ACHN (cell line): ENCODE measurements at regions not wholly inside any gene's neighbourhood (a gene's known extent, or its start where the extent isn't known, plus 50 kb on each side); places are given as distances from the start of the nearest gene placed in this dataset.
"Not testable (repeated sequence)": the region's sequence is repeated elsewhere in the genome, so short reads cannot be mapped to it uniquely, and the experiment has no call there.

ENCODE experiments used
- DNase-seq: peaks from one replicate; pipeline ENCODE4 v3.0.0-alpha.2; 2015
- in situ Hi-C: cut with HindIII; loops from 2 replicates; pipeline ENCODE4 v1.10.0; 2017; ENCODE audit warnings: low sequenced_read_pairs, low pct_ligation_motif_present, low pct_unique_long_range_greater_than_20kb

DNA sequence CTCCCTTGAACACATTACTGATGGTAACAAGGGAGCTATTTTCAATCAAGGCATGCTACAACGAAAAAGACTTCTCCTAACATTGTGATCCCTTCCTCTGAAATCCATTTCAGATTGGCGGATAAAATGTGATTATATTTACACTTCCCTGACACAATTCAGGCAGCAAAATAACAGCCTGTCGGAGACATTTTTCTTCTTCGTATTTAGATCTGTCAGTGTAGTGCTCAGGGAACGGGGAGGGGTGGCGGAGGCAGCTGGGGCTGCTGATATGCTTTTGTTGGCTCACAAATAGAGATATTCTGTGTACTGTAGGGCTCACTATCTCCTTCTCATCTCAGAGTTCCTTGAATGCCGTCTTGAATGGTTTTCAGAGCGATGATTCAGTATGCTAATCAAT lies 1261.7 kb upstream of the AUTS2 start:
- in situ Hi-C loops = no loop called here

DNA sequence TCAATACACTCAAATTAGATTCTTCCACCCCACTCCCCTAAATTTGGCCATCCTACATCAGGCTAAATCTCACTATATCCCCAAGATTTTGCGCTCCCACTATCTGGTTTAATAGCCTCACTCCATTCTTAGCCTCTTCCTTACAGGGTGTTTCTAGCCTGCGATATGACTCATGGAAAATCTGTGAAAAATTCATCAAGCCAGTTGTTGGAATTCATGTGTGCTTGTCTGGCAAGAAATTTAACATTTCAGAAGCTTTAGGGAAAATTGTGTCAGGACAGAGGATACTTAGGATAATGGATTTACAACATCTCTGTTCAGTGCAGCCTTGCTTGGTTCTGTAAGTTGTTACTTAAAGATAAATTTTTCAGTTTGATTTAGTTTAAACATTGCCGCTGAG lies 1249.9 kb upstream of the AUTS2 start:
- DNase-seq = no peak
- in situ Hi-C loops = no loop called here

More for the DNA sequence above, 1261.7 kb upstream of the AUTS2 start:
- DNase-seq = no peak

DNA sequence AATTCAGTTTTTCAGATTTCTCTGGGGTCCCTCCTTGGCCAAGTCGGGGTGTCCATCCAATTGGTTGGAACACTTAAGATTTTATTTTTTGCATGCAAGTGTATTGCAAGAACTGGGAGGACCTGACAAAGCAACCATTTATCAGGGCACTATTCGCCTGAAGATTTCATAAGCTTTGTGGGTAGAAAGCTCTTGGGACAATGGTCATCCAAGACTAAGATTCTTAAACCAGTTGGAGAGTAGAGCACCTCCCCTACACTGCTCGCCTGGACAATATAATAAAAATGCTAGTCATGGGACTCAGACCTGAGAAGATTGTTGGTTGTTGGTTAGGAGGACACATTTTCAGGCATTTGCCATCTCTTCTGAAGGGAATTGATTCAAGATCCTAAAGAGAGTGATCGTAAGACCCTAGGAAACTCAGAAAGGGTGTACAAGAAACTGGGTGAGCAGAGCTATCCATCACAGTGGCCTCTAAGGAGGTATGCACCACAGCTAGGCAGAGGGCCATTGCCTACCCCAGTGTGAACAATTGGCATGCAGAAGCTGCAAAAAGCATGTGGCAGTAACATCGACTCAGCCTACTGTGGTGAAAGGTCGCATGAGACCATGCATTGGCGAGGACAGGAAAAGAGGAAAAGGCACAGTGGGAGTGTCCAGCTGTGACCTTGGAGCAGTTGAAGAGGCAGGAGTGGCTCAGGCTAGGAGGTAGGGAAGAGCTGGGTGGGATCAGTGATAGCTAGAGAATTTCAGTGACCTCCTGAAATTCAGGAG lies 1235.3 kb upstream of the AUTS2 start:
- in situ Hi-C loops = no loop called here

DNA sequence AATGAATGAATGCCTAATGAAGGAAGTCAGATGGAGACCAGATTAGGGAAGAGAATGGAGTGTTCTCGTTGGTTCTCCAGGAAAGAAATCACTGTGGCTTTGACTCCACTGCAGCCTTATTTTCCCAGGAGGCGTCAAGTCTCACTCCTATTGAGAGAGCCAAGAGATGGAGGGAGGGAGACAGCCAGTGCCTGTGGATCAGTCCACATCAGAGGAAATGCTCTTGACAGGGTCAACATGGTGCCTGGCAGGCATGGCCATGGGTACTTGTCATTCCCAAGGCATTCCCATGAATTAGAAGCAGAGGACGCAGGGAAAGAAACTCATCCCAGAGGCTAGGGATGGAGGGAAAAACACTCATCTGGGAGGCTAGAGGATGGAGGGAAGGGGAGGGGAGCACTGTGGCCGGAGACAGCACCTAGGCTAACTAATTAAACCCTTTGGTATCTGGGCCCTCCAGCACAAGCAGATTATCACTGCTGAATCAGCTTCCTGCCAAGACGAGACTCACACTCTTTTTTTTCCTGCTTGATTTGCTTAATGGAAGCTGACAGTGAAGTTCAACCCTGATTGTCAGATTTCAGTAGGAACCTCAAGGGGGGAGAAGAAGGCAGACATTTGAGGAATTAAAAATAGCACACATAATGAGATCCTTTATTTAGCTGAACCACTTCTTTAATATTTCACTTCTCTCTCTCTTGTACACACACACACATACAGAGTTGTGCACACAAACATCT lies 1233.2 kb upstream of the AUTS2 start:
- in situ Hi-C loops = no loop called here
- DNase-seq = no peak

More for the DNA sequence above, 1235.3 kb upstream of the AUTS2 start:
- no peak for DNase-seq

DNA sequence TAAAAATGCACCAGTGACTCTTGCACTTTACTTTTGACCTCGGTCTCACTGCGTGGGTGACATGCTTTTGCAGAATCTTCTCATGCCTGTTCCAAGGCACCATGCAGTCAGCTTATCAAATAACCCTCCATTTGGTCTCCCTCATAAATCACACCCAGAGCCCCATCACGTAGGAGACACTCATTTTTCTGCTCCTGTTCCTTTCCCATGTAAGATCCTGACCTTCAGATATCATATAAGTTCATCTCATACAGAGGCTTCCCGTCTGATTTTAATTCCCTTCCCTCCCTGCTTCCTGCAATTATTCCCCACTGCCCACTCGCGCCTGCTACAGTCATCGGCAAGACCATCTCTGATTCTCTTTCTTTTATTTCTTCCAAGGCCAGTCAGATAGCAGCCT lies 1226.3 kb upstream of the AUTS2 start:
- in situ Hi-C loops = no loop called here
- no peak for DNase-seq

DNA sequence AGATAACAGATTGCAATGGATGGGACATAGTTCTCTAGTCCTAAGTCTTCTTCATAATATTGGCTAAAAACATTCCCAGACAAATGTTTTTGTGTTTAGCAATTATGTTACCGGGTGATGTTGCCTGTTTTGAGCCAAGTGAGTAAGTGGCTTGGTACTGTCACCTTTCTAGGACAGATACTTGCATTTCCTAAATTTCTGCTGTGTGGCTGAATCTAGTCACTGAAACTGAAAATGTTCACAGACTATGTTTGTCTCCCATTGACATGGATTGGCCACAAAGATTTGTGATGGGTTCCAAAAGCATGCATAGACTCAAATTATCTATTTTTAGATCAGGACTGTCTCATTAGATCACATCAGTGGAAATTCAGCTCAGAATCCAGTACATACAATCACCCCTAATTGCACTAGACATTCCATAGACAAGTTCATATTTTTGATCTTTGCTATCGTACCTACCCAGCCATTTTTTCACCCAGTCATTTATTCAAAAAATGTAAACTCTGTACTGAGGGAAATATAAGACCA lies 1222.1 kb upstream of the AUTS2 start:
- DNase-seq = no peak
- in situ Hi-C loops = no loop called here

DNA sequence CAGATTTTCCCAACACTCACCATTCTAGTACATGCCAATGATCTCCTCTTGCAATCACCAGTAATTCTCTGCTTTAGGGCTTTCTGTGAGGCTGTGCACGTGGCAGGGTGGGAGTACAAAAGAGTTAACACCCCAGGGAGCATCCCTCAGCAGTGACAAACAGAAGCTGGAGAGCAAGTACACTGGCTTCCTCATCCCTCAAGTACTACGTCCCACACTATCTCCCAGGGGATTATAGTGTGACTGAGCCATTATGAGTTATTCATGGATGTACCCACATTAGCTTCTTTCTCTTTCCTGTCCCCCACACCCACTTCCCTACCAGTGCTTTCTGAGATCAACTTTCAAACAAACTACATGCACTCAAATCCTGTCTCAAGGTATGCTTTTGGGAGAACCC lies 1216.5 kb upstream of the AUTS2 start:
- no peak for DNase-seq
- in situ Hi-C loops = no loop called here

DNA sequence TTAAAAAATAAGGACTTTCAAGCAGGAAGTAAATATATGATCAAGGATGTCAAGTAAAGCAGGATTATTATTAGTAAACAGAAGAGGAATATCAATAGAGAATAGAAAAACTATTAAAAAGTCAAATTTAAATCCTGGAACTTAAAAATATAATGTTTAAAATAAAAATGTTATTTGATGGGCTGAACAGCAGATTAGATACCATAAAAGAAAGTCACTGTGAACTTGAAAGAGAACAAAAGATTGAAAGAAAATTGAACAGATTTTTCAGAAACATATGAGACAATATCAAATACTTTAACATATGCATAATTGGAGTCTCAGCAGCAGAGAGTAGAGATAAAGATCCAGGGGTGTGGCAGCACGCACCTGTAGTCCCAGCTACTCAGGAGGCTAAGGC lies 1213.7 kb upstream of the AUTS2 start:
- in situ Hi-C loops = no loop called here
- no peak for DNase-seq

DNA sequence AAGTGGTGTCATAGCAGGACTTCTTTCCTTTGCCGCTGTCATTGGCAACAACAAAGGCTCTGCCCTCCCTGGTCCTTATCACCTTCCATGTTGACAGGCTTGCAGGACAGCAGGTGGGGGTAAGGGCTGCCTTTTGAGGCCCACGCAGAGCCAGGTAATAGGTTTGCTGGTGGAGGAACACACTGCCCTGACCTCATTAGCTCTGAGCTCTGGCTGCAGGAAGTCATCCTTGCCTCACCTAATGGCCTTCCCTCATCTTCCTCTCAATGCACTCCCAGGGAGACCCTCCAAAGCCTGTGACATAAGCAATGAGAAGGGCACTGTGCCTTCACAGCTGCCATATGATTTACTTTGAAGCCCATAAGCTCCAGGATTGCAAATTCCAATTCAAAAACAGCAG lies 1205.2 kb upstream of the AUTS2 start:
- in situ Hi-C loops = no loop called here
- no peak for DNase-seq

DNA sequence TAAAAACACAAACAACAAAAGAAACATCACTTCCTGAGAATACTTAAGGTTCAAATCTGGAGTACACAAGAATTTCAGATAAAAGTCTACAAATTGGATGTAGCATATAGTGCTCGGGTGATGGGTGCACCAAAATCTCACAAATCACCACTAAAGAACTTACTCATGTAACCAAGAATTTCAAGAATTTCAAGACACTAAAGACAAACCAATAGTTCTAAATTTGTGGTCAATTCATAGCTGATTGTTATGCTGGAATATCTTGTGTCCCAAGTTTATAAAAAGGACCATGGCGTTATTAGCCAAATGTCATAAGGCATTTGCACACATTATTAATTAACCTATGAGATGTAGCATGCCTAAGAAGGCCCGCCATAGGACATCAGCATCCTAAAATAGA lies 1204.1 kb upstream of the AUTS2 start:
- DNase-seq = no peak
- in situ Hi-C loops = no loop called here

DNA sequence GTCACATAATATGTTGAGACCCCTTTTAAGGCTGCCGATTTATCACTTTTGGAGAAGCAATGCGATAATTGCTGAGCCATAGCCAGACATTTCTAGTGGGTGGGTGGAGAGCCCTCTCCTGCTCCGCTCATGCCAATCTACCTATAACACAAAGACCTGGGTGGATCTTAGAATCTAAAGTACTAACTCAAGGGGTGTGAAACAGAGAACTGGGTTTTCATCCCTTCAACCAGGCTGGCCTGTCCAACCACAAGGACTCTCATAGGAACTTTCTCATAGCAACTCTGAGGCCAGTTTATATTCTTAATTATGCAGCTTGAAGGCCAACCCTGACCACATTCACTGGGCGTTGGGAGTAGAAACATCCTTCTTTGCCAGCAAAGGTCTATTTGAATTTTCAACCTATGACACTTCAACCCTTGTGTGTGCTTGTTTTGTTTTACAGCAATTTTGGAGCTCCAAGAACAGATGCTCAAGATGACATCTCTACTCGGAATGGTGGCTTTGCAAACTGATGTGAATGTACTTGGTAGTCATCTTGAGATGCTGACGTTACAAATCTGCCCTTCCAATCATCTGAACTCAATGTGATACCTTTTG lies 1198.2 kb upstream of the AUTS2 start:
- DNase-seq = no peak
- in situ Hi-C loops = no loop called here

DNA sequence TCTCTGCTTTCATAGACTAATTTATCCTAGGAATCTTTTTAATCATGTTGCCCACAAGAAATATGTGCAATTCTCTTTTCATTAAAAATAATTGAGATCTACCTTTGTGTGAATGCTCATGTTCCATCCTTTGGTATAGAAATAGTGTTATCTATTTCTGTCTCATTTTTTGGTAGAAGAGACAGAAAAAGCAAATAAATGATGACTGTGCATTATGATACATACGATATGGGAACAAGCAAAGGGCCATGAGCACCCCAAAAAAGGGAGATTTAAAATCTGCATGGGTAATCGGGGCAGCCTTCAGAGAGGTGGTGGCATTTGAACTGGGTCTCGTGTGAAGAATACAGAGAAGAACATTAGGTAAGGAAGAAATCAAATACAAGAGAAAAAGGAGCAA lies 1197.5 kb upstream of the AUTS2 start:
- no peak for DNase-seq
- in situ Hi-C loops = no loop called here

DNA sequence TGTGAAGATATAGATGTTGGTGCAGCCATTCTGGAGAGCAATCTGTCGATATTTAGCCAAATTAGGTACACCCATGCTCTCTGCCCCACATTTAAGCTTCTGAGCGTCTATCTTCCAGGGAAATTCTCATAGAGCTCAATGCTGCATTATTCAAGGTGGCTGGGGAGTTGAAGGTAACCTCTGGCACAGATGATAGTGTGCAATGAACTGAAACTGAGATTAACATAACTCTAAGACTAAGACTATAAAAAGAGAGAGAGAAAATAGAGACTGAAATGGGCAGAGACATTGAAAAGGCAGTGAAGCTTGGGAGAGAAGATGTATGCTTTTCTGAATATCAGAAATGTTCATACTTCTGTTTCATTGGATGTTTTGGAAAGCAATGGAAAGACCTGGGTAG lies 1197.0 kb upstream of the AUTS2 start:
- in situ Hi-C loops = no loop called here
- no peak for DNase-seq

DNA sequence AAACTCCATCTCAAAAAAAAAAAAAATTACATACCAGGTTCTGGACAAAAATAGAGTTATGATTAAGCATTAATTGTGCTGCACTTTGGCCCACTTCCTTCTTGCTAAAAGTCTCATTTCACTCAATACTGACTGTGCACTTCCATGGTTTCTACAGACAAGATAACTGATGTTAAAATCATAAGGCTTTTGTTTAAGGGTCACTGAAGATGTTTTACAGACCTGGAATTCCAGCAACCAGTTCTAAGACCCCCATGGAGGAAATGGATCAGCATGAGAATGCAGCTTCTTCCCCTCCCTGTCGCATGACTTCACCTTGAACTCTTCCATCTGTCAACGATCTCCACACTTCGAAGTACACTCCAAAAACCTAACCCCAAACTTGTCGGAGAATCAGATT lies 1191.8 kb upstream of the AUTS2 start:
- in situ Hi-C loops = no loop called here
- DNase-seq = no peak

DNA sequence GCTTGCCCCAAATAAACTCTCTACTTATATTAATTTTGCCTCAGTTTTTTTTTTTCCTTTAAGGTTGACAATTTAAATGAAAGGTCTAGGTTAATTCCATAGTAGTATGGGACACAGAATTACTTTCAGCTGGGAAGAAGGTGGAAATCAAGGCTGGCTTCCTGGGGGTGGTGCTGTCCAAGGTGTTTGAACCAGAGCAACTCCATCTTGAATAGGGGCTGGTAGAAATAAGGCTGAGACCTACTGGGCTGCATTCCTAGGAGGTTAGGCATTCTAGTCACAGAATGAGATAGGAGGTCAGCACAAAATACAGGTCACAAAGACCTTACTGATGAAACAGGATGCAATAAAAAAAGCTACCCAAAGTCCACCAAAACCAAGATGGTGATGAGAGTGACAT lies 1190.8 kb upstream of the AUTS2 start:
- DNase-seq = no peak
- in situ Hi-C loops = no loop called here

DNA sequence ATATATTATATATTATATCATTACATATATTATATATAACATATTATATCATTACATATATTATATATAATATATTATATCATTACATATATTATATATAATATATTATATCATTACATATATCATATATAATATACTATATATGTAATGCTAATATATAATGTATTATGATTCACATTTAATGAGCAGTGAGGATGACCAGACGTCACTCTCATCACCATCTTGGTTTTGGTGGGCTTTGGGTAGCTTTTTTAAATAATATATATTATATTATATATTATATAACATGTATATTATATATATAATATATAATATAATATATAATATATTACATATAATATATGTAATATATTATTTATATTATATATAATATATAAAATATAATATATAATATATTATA lies 1189.4 kb upstream of the AUTS2 start:
- DNase-seq = no peak
- in situ Hi-C loops = no loop called here

DNA sequence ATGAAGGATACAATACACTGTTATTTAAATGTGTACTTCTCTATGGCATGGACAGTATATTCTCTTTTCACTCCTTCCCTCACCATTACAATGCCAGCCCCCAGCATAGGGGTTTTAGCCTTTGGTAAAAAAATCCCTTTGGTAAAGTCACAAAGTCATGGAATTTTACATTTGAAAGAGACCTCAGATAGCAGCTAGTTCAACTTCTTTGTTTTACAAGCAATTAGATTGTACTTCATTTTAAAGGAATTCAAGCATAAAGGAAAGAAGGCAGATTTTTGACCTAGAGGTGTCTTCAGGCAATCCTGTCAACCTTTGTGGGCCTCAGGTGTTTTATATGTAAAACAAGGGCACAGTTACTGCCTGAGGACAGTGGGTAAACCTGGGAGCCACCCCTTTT lies 1188.4 kb upstream of the AUTS2 start:
- in situ Hi-C loops = no loop called here
- no peak for DNase-seq

DNA sequence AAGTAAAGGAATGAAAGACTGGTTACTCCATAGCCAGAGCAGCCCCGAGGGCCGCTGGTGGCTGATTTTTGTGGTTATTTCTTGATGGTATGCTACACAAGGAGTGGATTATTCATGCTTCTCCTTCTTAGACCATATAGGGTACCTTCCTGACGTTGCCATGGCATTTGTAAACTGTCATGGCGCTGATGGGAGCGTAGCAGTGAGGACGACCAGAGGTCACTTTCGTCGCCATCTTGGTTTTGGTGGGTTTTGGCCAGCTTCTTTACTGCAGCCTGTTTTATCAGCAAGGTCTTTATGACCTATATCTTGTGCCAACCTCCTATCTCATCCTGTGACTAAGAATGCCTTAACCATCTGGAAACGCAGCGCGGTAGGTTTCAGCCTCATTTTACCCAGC lies 1187.6 kb upstream of the AUTS2 start:
- in situ Hi-C loops, DNase-seq: not testable (repeated sequence)

DNA sequence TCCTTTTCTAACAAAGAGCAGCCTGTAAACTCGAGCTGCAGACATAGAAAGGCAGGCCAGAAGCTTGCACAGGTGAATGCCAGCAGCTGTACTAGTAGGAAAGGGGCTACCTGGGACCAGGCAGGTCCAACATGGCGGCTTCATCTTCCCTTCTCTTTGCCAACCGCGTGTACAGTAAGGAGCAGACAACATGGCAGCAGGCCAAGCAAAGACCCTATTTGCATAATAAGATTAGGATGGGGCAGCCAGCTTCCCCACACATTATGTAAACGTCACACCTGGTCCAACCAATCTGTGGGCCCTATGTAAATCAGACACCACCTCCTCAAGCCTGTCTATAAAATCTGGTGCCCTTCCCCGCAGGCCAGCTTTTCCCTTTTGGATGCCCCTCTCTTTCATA lies 1186.5 kb upstream of the AUTS2 start:
- in situ Hi-C loops = no loop called here
- no peak for DNase-seq
